H1 (cell line): ENCODE measurements at regions not wholly inside any gene's neighbourhood (a gene's known extent, or its start where the extent isn't known, plus 50 kb on each side); places are given as distances from the start of the nearest gene placed in this dataset.

Source experiments
- CTCF ChIA-PET: fragments of 300-600 bp; sonication (Branson Sonifier 250); formaldehyde crosslinking; loops from one replicate; lab custom pipeline; 2021; ENCODE audit not compliant: partially characterized antibody; lab: Charles Lee
- POLR2A ChIA-PET: fragments of 300-600 bp; sonication (Branson Sonifier 250); formaldehyde crosslinking; loops from one replicate; lab custom pipeline; 2021; ENCODE audit warnings: inconsistent platforms; ENCODE audit not compliant: partially characterized antibody; lab: Charles Lee
- DNase-seq, 2 experiments: peaks; one replicate each; pipeline versions ENCODE4 v3.0.0 to v3.0.0-alpha.2; 2010 to 2022; ENCODE audit warnings: low spot score in 2 of 2, low read depth in 1 of 2, mixed read lengths in 1 of 2
- FAIRE-seq: peaks from 2 replicates; lab custom pipeline; 2011; peaks lifted over from hg19 to GRCh38; lab: Jason Lieb, UNC
- H2AFZ ChIP-seq: 2 replicates; pipeline ENCODE4 v1.8.1; 2012; ENCODE audit warnings: low read length, inconsistent platforms
- H2AK5ac ChIP-seq: 2 replicates; pipeline ENCODE4 v1.6.1; 2013; ENCODE audit warnings: low read depth, low read length
- H2BK120ac ChIP-seq: replicated peaks from 2 replicates; pipeline ENCODE3; 2013; ENCODE audit warnings: low read depth, low read length, inconsistent platforms
- H2BK12ac ChIP-seq: 2 replicates; pipeline ENCODE4 v1.6.1; 2013; ENCODE audit warnings: low read depth, low read length
- H2BK15ac ChIP-seq: 2 replicates; pipeline ENCODE4 v1.6.1; 2013; ENCODE audit warnings: low read length
- H2BK20ac ChIP-seq: 2 replicates; pipeline ENCODE4 v1.6.1; 2013; ENCODE audit warnings: low read length
- H2BK5ac ChIP-seq: 2 replicates; pipeline ENCODE4 v1.6.1; 2013; ENCODE audit warnings: low read depth, low read length
- H3K14ac ChIP-seq: 2 replicates; pipeline ENCODE4 v1.6.1; 2013; ENCODE audit warnings: inconsistent platforms; ENCODE audit not compliant: insufficient read length
- H3K18ac ChIP-seq: 2 replicates; pipeline ENCODE4 v1.6.1; 2013; ENCODE audit warnings: low read length; ENCODE audit errors: extremely low read depth
- H3K23ac ChIP-seq: 2 replicates; pipeline ENCODE4 v1.6.1; 2013; ENCODE audit warnings: inconsistent platforms; ENCODE audit not compliant: insufficient read length
- H3K23me2 ChIP-seq: 2 replicates; pipeline ENCODE4 v1.6.1; 2013; ENCODE audit warnings: low read depth, low read length
- H3K27ac ChIP-seq: 2 replicates; pipeline ENCODE4 v1.6.1; 2011; ENCODE audit warnings: low read depth, low read length, inconsistent platforms
- H3K27me3 ChIP-seq, 4 experiments: replicated peaks in 1 of 4; 1 replicate in 1 of 4; 2 replicates in 3 of 4; pipeline versions ENCODE4 v1.6.1 to v1.8.1; 2011 to 2013; ENCODE audit warnings: low read length in 3 of 4, mild to moderate bottlenecking in 3 of 4, inconsistent platforms in 2 of 4, mixed read lengths in 2 of 4, moderate library complexity in 1 of 4; ENCODE audit not compliant: control insufficient read depth in 3 of 4, insufficient read depth in 3 of 4; ENCODE audit errors: extremely low read depth in 1 of 4
- H3K36me3 ChIP-seq, 4 experiments: 2 replicates each; pipeline versions ENCODE4 v1.6.1 to v1.8.1; 2011 to 2013; ENCODE audit warnings: mild to moderate bottlenecking in 4 of 4, low read length in 3 of 4, moderate library complexity in 2 of 4, control low read depth in 1 of 4, inconsistent platforms in 1 of 4; ENCODE audit not compliant: insufficient read depth in 4 of 4, control insufficient read depth in 2 of 4
- H3K4ac ChIP-seq: replicated peaks from 2 replicates; pipeline ENCODE3; 2013; ENCODE audit warnings: low read length, low read depth, mixed read lengths, inconsistent platforms; ENCODE audit not compliant: insufficient read length
- H3K4me1 ChIP-seq, 4 experiments: replicated peaks in 1 of 4; 1 replicate in 1 of 4; 2 replicates in 3 of 4; pipeline versions ENCODE4 v1.6.1 to v1.8.1; 2011 to 2013; ENCODE audit warnings: low read length in 3 of 4, inconsistent platforms in 2 of 4, mixed read lengths in 1 of 4; ENCODE audit not compliant: insufficient read depth in 4 of 4, control insufficient read depth in 3 of 4
- H3K4me2 ChIP-seq, 2 experiments: 2 replicates each; pipeline versions ENCODE4 v1.6.1 to v1.8.1; 2011 to 2013; ENCODE audit warnings: low read depth in 2 of 2, low read length in 2 of 2, control low read depth in 1 of 2, inconsistent platforms in 1 of 2, mild to moderate bottlenecking in 1 of 2; ENCODE audit not compliant: insufficient read depth in 1 of 2
- H3K4me3 ChIP-seq, 4 experiments: fragments of 200-600, 300-600 bp in 1 of 4; sonication (generic), shearing (Covaris generic), sonication (Bioruptor Twin) in 1 of 4; 2 replicates each; pipeline versions ENCODE4 v1.5.1 to v1.8.1; 2011 to 2016; ENCODE audit warnings: low read length in 4 of 4, low read depth in 3 of 4, control low read depth in 2 of 4, inconsistent platforms in 2 of 4, mild to moderate bottlenecking in 2 of 4, mixed read lengths in 1 of 4, moderate library complexity in 1 of 4; ENCODE audit not compliant: insufficient read depth in 2 of 4; ENCODE audit errors: extremely low read depth in 1 of 4
- H3K56ac ChIP-seq: replicated peaks from 2 replicates; pipeline ENCODE3; 2013; ENCODE audit warnings: low read depth, mild to moderate bottlenecking, mixed read lengths, low read length, inconsistent platforms; ENCODE audit not compliant: insufficient read length
- H3K79me1 ChIP-seq: 2 replicates; pipeline ENCODE4 v1.6.1; 2013; ENCODE audit warnings: low read depth, low read length, control low read depth
- H3K79me2 ChIP-seq, 2 experiments: 2 replicates each; pipeline versions ENCODE4 v1.6.1 to v1.8.1; 2012 to 2013; ENCODE audit warnings: low read length in 2 of 2, mild to moderate bottlenecking in 2 of 2, inconsistent platforms in 1 of 2; ENCODE audit not compliant: insufficient read depth in 2 of 2, control insufficient read depth in 1 of 2
- H3K9ac ChIP-seq, 4 experiments: replicated peaks in 1 of 4; 1 replicate in 1 of 4; 2 replicates in 3 of 4; pipeline versions ENCODE4 v1.6.1 to v1.8.1; 2011 to 2013; ENCODE audit warnings: low read depth in 3 of 4, low read length in 3 of 4, control low read depth in 2 of 4, mild to moderate bottlenecking in 2 of 4, moderate library complexity in 2 of 4, inconsistent platforms in 1 of 4; ENCODE audit errors: extremely low read depth in 1 of 4
- H3K9me3 ChIP-seq, 2 experiments: 2 replicates each; pipeline versions ENCODE4 v1.6.1 to v1.8.1; 2012 to 2013; ENCODE audit warnings: mild to moderate bottlenecking in 2 of 2, moderate library complexity in 2 of 2, control low read depth in 1 of 2, inconsistent platforms in 1 of 2, low read depth in 1 of 2, low read length in 1 of 2, mixed read lengths in 1 of 2; ENCODE audit not compliant: insufficient read depth in 2 of 2
- H4K20me1 ChIP-seq, 2 experiments: replicated peaks in 1 of 2; 2 replicates each; pipeline versions ENCODE3 to v1.8.1; 2011 to 2013; ENCODE audit warnings: inconsistent platforms in 2 of 2, low read length in 2 of 2, mild to moderate bottlenecking in 1 of 2; ENCODE audit not compliant: insufficient read depth in 2 of 2, control insufficient read depth in 1 of 2
- H4K5ac ChIP-seq: 2 replicates; pipeline ENCODE4 v1.6.1; 2013; ENCODE audit warnings: low read length, low read depth, mixed read lengths, inconsistent platforms; ENCODE audit not compliant: insufficient read length
- H4K8ac ChIP-seq: 2 replicates; pipeline ENCODE4 v1.8.0; 2013; ENCODE audit warnings: mild to moderate bottlenecking, moderate library complexity, low read length, inconsistent platforms; ENCODE audit not compliant: insufficient read depth; ENCODE audit errors: extremely low read depth
- H4K91ac ChIP-seq: replicated peaks from 2 replicates; pipeline ENCODE3; 2013; ENCODE audit warnings: low read length, mixed read lengths, inconsistent platforms; ENCODE audit not compliant: insufficient read length
- BCL11A ChIP-seq, 2 experiments: IDR thresholded peaks; one replicate each; pipeline ENCODE4 v1.6.1; 2011; ENCODE audit warnings: low read depth in 2 of 2, low read length in 2 of 2, mild to moderate bottlenecking in 2 of 2
- CHD2 ChIP-seq: IDR thresholded peaks from 2 replicates; pipeline ENCODE4 v1.6.1; 2012; ENCODE audit warnings: low read length, improper control_type of control experiment
- FOSL1 ChIP-seq: IDR thresholded peaks from 2 replicates; pipeline ENCODE4 v1.6.1; 2011; ENCODE audit warnings: mild to moderate bottlenecking, low read depth, low read length, moderate library complexity; ENCODE audit not compliant: insufficient read depth
- KDM4A ChIP-seq: IDR thresholded peaks from one replicate; pipeline ENCODE4 v1.7.1; 2012; ENCODE audit warnings: low read depth, mild to moderate bottlenecking, moderate library complexity, low read length, inconsistent platforms; ENCODE audit not compliant: severe bottlenecking
- POLR2AphosphoS5 ChIP-seq: IDR thresholded peaks from 2 replicates; pipeline ENCODE4 v1.6.1; 2011; ENCODE audit warnings: low read depth, low read length
- WGBS, 2 experiments: shearing (Covaris generic) in 1 of 2; methylation state at CpG; one replicate each; pipeline versions ENCODE4 v1.1.6 to v1.1.7; 2013 to 2015; ENCODE audit warnings: low lambda C conversion rate in 2 of 2, mixed read lengths in 2 of 2, inconsistent platforms in 1 of 2, low coverage in 1 of 2, missing lambda C conversion rate in 1 of 2; ENCODE audit not compliant: insufficient replicate concordance in 2 of 2, insufficient coverage in 1 of 2, insufficient read length in 1 of 2; ENCODE audit errors: extremely low coverage in 1 of 2, missing lambda C conversion rate in 1 of 2; 5-methylcytosine and 5-hydroxymethylcytosine counted together

DNA sequence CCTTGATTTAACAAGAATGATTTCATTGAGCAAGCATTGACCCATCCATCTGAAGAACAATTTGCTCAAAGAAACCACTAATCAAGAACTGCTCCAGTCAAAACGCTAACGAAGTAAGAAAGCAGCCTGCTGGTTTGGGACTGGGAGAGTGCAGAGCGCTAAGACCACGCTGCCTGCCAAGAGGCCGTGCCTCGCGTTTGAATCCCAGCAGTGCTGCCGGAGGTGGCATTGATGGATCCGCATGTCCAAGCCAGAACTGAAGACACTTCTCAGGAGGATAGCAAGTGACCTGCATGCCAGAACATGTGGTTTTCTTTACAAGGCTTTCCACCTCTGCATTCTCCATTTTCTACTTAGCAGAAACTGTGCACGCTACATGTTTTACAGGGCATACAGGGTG lies 105.2 kb upstream of the FOXC1 start:
- H2BK5ac ChIP-seq, result no peak overlapping the region
- H3K9ac ChIP-seq, result no peak overlapping the region
- no peaks in the 10 kb centered on the region for H3K27me3 ChIP-seq
- H2BK12ac ChIP-seq, result no peak overlapping the region
- POLR2A ChIA-PET, result no interaction called here
- H3K23ac ChIP-seq, result no peak overlapping the region
- H3K23me2 ChIP-seq, result no peaks in the 10 kb centered on the region
- no peaks in the 10 kb centered on the region; a peak in 1 of 7 replicates for H3K4me1 ChIP-seq
- CTCF ChIA-PET, result no interaction called here
- no peak overlapping the region for H3K56ac ChIP-seq
- H3K79me1 ChIP-seq, result no peaks in the 10 kb centered on the region
- H4K91ac ChIP-seq, result no peak overlapping the region
- FAIRE-seq (no peak), DNase-seq (no peak)
- no peak overlapping the region for H3K27ac ChIP-seq
- H2AFZ ChIP-seq, result no peak overlapping the region
- H3K14ac ChIP-seq, result no peak overlapping the region
- H3K36me3 ChIP-seq, result no peaks in the 10 kb centered on the region
- H3K4me3 ChIP-seq, result no peak overlapping the region
- H3K79me2 ChIP-seq, result no peaks in the 10 kb centered on the region
- WGBS, 2 experiments, result 92% methylated on average over 10 of the region's 10 CpGs; no CpG with 5 or more reads in 1 of the 2 experiments
- no peak overlapping the region for H2BK20ac ChIP-seq
- H3K4ac ChIP-seq, result no peak overlapping the region
- TF ChIP-seq FOSL1, result no peak
- TF ChIP-seq POLR2AphosphoS5, result no peak
- no peak for TF ChIP-seq KDM4A
- no peak for TF ChIP-seq CHD2
- no peak for TF ChIP-seq BCL11A (IDR thresholded peaks at IDR 0.05; ENCODE audit: low read depth in 2 of 2, low read length in 2 of 2)
- H2BK15ac ChIP-seq, result no peak overlapping the region
- no peak overlapping the region for H3K4me2 ChIP-seq
- H4K8ac ChIP-seq, result no peak overlapping the region
- no peak overlapping the region for H2BK120ac ChIP-seq
- no peaks in the 10 kb centered on the region for H3K9me3 ChIP-seq
- no peak overlapping the region for H4K5ac ChIP-seq
- H3K18ac ChIP-seq, result no peak overlapping the region
- no peak overlapping the region for H2AK5ac ChIP-seq
- H4K20me1 ChIP-seq, result no peaks in the 10 kb centered on the region
